ENCODE measurements at regions not wholly inside any gene's neighbourhood (a gene's known extent, or its start where the extent isn't known, plus 50 kb on each side); places are given as distances from the start of the nearest gene placed in this dataset.
"Not testable (repeated sequence)": the region's sequence is repeated elsewhere in the genome, so short reads cannot be mapped to it uniquely, and the experiment has no call there.

DNA sequence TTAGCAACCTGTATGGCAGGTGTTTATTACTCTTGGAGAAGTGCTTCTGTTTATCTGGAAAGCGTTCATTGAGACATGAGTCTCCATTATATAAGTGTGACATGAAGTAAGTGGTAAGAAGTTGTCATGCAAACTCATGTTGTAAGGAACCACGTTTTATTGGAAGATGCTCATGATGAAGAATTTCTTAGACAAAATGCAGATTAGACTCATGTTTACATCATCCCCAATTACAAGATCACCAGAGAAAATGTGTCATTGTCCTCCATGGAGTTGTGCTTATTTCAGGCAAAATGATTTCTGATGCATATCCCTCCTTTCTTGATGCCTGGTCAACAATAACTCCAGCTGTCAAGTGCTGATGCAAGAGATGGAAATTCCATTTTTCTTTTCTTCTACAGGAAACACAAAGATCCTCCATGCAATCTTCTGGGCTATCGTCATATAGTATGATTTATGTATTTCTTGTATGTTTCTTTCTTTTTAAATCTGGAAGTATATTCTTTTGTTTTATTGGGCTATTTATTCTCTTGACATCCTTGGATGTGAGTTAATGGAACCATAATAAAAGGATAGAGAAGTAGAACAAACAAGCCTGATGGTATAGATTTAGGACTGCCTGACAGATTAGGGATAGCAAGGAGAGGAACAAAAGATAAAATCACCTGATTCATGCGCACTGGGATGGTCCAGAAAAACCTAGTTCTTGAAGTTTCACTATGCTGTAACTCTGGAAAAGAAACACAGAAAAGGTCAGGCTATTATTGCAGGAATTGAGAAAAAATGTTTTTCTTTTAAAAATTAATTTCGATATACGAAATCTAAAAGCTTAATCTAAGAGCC is 50.7 kb upstream of the DIAPH3 start:
- DNase-seq = no peak

DNA sequence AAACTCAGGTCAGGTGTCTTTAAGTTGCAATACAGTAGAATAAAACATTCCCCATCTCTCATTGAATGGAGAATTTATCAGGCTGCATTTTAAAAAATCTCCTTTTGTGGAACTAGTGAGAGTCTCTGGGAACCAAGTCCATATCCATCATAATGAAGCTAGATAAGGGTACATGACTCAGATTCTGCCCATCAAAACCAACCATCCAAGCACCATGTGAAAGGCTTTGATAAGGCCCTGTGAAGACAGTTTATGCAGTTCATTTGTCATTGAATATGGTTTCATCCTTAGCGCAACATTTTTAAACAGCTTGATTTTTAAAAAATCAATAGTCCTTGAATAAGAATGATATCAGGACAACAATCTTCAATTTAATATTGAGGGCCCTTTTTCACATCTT is 56.3 kb upstream of the DIAPH3 start:
- no peak for DNase-seq

DNA sequence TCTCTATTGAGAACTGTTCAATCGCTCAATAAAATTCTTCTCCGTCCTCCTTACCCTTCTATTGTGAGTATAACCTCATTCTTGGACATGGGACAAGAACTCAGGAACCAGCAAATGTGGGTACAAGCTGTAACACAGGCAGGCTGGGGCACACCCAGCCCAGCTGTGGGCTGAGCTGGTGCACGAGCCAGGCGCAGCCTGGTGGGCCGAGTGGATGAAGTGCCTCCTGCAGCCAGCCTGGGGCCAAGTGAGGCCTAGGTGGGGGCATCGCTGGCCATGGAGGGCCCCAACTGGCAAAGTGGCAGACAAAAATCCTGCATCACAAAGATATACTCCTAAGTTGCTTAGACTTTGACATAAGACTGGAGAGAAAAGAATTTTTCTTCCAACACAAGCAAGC is 57.9 kb upstream of the DIAPH3 start:
- DNase-seq = no peak

DNA sequence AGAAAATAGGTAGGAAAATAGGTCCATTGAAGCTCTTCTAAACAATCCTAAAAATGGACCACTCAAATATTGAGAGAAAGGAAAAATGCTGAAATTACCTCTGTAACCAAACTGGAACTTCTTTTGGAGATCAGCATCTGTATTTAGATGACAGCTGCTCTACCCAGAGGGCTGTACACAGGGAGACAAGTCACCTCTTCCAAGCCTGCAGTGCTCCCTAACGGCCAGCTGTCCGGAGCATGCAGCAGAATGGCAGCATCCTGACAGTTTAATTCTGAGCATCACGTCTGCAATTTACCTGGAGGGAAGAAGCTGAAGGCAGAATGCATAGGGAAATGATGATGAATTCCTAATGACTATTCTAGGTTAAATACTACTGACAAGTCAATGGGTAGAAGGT is 62.8 kb upstream of the DIAPH3 start:
- no peak for DNase-seq

DNA sequence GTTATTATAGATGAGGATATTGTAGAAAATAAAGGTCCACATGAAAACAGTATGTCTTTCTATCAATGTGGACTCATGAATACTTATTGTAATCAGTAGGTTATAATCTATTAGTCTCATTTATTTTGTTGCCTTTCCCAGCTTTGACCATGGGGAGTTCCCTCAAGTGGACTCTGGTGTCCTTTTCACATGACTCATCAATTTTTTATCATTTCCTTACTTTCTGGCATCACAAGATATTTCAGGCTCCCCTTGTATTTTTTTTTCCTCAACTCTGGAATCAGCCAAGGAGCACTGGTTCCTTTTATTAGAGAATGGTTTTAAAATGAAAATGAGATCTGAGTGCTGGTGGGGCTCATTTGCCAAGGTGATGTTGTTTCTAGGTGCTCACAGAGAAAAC is 63.4 kb upstream of the DIAPH3 start:
- DNase-seq = no peak

DNA sequence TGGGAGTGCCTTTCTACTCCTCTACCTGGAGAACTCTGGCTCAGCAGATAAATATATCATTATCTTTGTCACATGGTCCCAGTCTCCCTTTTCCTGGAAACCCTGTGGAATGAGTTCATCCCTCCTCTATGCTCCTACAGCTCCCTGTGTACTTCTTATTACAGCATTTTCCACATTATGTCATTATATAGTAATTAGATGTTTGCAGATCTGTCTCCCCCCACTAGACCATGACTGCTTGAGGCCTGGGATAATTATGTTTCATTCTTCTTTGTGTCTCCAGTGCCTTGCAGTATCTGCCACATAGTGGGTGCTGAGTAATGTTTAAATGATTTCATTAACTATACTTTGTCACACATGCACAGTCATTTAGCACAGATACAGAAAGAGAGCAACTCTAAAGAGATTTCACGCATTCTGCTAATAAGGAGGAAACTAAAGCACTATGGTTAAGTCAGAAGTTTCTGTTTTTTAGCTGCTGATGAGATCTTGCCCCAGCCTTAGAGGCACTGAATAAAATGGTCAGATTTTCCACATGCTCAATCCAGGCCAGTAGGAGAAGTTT is 66.1 kb upstream of the DIAPH3 start:
- DNase-seq = peak; percentile 22

DNA sequence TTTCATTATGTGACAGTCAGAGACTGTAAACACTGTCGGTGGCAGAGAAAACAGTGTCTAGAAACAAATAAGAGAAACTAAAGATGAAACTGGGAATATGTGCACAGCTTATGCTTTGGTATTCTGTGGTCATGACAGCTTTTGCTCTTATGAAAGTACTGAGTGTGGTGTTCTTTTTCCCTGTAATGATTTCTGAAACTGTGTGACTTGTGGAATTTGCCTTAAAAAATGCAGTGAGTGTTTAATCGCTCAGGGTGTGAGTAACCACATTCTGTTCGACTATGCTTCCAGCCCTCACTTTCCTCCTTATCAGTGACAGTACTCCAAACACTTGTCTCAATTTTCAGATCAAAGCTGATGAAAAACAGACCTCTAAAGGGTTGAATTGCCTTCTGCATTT is 66.9 kb upstream of the DIAPH3 start:
- DNase-seq = no peak

DNA sequence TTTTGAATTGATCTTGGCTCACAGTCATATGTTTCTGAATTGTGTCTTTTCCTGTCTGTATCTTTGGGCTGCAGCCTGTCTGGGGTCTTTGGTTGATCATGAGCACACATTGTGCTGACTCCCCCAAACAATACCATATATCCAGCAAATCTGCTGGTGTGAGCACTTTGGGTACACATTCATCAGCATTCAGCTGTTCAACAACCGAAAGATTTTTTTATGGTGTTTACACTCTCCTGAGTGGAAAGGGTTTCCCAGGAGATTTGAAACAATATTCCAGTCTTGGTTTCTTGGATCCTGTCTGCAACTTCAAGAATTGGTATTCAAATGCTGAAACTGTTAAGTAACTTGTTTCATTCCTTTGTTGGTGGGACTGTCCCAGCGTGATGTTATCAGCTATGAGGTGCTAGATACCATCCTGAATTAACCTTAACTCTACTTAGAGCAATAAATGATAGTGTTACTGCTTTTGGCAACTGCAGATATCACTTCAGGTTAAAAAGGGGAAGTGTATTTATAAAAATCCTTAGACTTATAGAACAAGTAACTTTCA is 78.4 kb upstream of the DIAPH3 start:
- no peak for DNase-seq

DNA sequence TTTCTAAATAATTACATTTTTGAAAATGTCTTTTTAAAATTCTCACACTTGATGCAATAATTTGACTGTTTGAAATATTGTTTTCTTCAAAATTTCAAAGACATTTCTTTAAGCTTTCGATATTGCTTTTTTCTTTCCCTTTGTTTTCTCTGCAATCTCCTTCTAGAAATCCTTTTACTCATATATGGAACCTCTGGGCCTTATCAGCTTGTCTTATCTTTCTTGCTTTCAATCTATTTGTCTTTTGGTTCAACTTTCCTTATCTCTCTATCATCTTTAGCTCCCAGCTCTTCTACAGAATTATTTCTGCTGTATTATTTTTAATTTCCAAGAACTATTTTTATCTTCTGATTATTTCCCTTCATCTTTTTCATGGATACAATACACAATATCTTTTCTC is 80.7 kb upstream of the DIAPH3 start:
- DNase-seq = no peak

DNA sequence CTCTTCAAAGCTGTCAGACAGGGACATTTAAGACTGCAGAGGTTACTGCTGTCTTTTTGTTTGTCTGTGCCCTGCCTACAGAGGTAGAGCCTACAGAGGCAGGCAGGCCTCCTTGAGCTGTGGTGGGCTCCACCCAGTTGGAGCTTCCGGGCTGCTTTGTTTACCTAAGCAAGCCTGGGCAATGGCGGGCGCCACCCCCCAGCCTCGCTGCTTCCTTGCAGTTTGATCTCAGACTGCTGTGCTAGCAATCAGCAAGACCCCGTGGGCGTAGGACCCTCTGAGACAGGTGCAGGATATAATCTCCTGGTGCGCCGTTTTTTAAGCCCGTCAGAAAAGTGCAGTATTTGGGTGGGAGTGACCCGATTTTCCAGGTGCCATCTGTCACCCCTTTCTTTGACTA is 87.7 kb upstream of the DIAPH3 start:
- DNase-seq = not testable (repeated sequence)

DNA sequence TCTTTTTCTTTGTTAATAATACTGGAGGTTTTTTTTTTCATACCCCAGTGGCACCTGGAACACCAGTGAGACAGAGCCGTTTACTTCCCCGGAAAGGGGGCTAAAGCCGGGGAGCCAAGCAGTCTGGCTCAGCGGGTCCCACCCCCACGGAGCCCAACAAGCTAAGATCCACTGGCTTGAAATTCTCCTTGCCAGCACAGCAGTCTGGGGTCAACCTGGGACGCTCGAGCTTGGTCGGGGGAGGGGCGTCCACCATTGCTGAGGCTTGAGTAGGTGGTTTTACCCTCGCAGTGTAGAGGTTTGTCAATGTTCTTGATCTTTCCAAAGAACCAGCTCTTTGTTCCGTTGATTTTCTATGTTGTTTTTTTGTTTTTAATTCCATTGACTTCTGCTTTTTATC is 94.6 kb upstream of the DIAPH3 start:
- DNase-seq = no peak

DNA sequence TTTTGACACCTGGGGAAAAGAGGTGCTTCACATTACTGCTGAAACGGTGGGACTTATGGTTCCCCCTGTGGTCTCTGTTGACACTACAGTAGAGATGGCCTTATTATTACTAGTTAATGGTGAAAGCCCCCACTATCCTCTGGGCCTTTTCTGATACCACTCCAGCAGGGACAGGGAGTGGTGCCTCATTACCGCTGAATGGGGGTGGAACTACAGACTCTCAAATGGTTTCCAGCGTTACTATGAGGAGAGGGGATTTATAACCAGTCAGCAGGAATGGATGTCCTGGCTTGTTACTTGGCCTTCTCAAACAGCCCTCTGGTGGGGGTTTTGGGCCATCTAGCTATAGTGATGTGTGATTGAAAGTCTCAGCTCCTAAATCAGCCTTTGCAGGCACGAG is 96.7 kb upstream of the DIAPH3 start:
- DNase-seq = no peak

DNA sequence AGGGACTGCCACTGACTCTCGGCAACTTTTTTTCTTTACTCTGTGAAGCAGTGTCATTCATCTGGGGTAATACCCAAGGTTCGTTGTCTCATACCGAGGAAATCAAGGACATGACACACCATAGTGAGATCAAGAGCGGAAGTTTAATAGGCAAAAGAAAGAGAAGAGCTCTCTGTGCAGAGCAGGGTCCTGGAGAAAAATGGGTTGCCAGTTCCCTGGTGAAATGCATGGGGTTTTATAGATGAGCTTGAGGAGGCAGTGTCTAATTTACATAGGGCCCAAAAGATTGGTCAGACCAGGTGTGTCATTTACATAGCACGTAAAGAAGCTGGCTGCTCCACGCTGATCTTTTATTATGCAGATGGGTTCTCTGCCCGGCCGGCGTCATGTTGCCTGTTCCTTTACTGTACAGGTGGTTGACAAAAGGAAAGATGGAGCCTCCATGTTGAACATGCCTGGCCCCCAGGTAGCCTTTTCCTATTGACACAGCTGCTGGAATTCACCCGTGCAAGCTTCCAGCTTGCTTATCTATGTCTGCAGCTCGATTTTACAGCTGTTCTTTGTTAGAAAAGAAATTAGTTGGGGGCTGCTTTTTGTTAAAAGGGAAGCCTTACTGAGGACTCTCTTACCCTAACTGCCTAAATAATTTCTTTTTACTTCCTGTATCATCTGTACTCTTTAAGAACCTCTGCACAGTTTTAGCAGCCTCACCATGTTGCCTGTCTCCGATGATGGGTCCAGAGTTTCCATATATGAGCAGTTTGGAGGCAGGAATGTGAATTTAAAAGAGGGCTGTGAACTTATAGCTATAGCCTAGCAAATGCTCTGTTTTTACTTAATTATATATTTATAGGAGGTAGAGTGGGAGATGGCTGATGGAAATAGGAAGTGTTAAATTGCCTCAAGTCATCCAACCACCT is 98.0 kb upstream of the DIAPH3 start:
- peak; percentile 77 for DNase-seq

DNA sequence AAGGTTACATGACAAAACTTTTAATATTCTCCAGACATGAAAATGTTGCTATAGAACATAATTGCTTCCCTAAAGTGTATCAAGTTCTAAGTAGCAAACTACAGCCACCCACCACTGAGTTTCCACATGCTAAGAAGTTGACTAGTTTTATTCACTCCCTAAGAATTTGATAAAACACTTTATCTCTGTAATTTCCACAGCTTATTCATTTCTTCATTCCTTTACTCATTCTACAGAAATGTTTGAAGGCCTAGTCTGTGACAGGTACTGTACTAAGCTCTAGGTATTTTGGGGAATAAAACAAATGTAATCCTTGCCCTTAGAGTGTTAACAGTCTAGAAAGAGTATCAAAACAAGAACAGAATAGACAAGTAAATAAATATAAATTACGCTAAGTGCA is 101.8 kb upstream of the DIAPH3 start:
- no peak for DNase-seq

DNA sequence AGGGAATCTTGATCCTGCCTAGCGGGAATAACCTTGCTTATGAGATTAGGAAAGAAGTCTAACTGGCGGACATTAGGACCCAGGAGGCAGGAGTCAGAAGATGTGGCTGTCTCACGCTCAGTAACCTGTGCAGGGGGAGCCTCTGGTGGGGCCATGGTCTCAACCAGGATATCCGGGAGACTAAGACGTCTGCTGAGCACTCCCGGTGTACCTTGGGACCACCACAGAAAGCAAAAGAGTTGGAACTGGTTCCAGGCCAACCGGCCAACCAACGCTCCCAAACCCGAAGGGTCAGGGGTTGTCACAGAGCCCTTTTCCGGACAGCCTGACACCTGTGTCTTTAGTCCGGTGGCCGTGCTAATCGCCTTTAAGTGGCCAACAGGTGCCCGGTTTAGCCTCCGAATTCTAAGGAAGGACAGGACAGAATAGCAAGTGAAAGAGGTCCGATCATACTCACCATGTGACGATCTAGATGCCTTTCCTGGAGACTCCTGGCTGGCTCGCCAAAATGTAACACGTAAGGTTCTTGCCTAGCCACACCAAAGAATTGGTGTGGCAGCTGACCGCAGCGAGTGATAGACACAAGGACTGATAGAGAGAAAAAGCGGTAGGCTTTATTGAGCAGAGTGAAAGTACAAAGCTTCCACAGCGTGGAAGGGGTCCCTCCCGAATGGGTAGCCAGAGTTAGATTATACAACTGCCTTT is 103.9 kb upstream of the DIAPH3 start:
- DNase-seq = no peak

DNA sequence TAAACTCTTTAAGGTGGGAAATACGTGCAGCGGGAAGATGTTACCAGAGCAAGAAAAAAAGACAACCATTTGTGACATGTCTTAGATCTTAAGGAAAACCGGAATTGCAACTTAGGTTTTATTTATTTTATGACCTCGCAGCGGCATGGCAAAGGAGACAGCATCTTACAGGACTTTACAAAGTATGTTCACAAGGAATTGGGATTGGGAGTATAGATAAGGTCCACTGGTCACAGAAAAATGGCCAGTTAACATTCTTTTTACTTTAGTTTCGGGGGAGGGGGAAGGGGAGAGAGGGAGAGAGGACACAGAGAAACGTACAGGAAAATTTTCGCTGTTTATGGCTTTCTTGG is 104.5 kb upstream of the DIAPH3 start:
- no peak for DNase-seq

DNA sequence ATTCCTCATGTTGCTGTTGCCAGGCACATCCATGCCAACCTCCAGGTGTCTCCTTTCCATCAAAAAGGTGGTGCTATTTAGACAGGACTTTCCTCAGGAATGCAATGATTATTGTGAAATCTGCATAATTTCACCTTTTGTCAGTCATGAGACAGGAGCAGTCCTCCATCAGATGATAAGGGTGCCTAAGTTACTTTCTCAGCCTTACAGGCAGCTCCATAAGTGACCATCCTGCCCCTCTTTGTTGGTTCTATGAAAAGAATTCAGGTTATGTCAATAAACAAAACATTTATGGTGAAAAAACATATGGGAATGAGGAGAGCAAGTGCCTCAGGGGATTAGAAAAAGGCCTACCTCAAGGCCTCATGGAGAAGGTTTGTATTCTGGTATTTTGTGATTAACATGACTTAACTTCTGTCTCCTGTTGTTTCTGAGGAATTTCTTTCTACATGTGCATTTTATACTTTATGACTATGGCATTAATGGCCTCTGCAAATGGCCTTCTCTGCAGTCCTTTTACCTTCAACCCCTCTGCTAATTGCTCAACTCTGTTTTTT is 110.3 kb upstream of the DIAPH3 start:
- DNase-seq = no peak

DNA sequence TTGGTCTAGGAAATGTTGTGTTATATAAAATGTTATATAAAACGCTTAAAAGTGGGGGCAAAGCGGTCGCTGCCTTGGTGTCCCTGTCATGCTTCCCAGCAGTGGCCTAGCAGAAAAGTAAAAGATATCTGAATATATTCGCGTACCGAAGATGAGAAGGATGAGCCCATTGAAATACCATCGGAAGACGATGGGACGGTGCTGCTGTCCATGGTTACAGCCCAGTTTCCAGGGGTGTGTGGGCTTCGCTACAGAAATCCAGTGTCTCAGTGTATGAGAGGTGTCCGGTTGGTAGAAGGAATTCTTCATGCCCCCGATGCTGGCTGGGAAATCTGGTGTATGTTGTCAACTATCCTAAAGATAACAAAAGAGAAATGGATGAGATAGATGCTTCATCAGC is 110.9 kb upstream of the DIAPH3 start:
- no peak for DNase-seq

DNA sequence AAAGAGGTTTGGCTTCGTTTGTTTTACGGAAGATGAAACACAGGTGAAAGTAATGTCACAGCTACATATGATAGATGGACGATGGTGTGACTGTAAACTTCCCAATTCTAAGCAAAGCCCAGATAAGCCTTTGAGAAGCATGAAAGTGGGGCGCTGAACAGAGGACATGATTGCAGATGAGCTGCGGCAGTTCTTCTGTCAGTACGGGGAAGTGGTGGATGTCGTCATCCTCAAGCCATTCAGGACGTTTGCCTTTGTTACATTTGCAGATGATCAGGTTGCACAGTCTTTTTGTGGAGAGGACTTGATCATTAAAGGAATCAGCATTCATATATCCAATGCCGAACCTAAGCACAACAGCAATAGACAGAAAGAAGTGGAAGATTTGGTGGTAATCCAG is 111.5 kb upstream of the DIAPH3 start:
- no peak for DNase-seq

DNA sequence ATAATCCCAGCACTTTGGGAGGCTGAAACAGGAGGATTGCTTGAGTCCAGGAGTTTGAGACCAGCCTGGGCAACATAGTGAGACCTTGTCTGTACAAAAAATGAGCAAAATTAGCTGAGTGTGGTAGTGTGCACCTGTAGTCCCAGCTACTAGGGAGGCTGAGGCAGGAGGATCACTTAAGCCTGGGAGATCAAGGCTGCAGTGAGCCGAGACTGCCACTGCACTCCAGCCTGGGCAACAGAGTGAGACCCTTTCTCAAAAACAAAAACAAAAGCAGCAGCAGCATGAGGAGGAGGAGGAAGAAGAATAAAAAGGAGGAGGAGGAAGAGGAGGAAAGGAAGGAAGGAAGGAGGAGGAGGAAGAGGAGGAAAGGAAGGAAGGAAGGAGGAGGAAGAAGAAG is 116.5 kb upstream of the TDRD3 start:
- DNase-seq = not testable (repeated sequence)

DNA sequence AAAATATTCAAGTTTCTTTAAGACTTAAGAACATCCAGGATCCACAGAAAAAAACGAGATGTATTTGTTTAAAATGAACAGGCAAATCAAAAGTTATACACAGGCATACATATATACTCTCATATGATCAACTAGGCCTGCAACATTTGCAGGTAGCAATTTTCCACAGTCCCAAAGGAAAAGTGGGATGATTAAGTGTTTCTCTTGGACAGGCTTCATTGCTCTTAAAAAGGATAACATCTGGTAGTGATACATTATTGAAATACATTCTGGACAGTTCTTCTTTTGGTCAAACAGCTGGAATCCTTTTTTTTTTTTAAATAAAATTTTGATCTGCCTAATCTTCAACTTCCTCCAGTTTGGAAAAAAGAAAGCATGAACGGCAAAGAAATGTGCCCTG is 114.8 kb upstream of the TDRD3 start:
- DNase-seq = no peak

DNA sequence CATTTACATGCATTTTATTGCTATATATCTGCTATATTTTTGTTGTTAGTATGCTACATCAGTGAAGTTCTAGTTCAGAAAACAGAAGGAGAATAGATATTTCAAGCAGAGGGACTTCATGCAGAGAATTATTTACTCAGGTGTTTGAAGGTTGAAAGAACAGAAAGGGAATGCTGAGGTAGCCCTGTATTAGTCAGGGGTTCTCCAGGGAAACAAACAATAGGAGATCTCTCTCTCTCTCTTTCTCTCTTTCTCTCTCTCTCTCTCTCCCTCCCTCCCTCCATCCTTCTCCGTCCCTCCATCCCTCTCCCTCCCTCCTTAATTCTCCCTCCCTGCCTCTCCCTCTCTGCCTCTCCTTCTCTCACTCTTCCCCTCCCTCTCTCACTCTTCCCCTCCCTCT is 114.3 kb upstream of the TDRD3 start:
- DNase-seq = no peak

DNA sequence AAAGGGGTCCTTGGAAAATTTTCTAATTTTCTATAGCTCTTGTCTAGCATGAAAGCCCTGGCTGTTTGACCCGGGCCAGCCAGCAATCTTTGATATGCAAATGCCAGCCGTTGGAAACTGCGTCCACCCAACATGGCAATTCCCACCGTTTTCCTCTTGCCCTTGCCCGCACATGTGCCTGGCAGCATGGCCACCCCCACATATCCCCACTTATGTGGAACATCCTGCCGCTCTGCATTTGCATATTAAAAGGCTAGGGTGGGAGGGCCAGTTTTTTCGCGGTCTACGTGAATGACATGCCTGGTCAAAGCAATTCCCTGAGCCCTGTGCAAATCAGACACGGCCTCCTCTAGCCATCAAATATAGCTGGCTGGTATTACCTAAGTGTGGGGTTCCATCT is 110.3 kb upstream of the TDRD3 start:
- no peak for DNase-seq

Data from NCI-H1105 (cell line).